ENCODE measurements at regions not wholly inside any gene's neighbourhood (a gene's known extent, or its start where the extent isn't known, plus 50 kb on each side); places are given as distances from the start of the nearest gene placed in this dataset.

DNA sequence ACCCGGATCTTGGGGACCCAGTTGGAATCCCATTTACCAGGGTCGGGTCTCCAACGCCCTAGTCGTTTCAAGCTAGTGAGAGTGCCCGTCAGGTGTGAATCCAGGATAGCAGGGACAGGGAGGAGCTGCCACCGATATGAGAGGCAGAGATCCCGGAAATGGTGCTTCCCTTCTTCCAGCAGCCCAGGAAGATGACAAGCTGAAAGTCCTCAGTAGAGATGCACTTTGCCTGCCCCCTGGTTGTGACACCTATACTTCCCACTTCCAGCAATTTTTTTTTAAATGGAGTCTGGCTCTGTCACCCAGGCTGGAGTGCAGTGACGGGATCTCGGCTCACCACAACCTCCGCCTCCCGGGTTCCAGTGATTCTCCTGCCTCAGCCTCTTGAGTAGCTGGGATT lies 503.0 kb downstream of the NTRK3 start:
- TF ChIP-seq, protein P1, sequence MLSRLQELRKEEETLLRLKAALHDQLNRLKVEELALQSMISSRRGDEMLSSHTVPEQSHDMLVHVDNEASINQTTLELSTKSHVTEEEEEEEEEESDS (CRISPR knock-in tag; IDR thresholded peaks at IDR 0.05; ENCODE audit: borderline replicate concordance): no peak
- no peak for TF ChIP-seq ZFP90 (CRISPR knock-in tag; IDR thresholded peaks at IDR 0.05; ENCODE audit: borderline replicate concordance)
- no peak for TF ChIP-seq SRY (CRISPR knock-in tag; IDR thresholded peaks at IDR 0.05)
- TF ChIP-seq POLR2AphosphoS5 (IDR thresholded peaks at IDR 0.05; ENCODE audit: low read depth, low read length): no peak
- TF ChIP-seq KLF16 (CRISPR knock-in tag; IDR thresholded peaks at IDR 0.05): no peak
- TF ChIP-seq POLR2A (IDR thresholded peaks at IDR 0.05; ENCODE audit: insufficient read depth in 1 of 2, low read depth in 2 of 2, low read length in 2 of 2): no peak
- TF ChIP-seq TCF7 (IDR thresholded peaks at IDR 0.05; ENCODE audit: low read depth): no peak
- no peak for TF ChIP-seq RFX5 (IDR thresholded peaks at IDR 0.05; ENCODE audit: low read depth, low read length)
- no peak for TF ChIP-seq BCLAF1 (IDR thresholded peaks at IDR 0.05)
- TF ChIP-seq NR3C1 (CRISPR knock-in tag; IDR thresholded peaks at IDR 0.05): no peak
- TF ChIP-seq FOXK1 (CRISPR knock-in tag; IDR thresholded peaks at IDR 0.05; ENCODE audit: borderline replicate concordance, low read depth): no peak
- no peak for TF ChIP-seq STAT6 (CRISPR knock-in tag; IDR thresholded peaks at IDR 0.05; ENCODE audit: borderline replicate concordance)

Measured in HepG2 (cell line).